Type B pancreatic cell (in vitro differentiated cells): ENCODE measurements at regions not wholly inside any gene's neighbourhood (a gene's known extent, or its start where the extent isn't known, plus 50 kb on each side); places are given as distances from the start of the nearest gene placed in this dataset.

Source experiments
- DNase-seq: peaks from one replicate; pipeline ENCODE4 v3.0.0; 2021; ENCODE audit warnings: mixed read lengths; ENCODE audit not compliant: unreplicated experiment; ENCODE audit errors: extremely low spot score
- H3K27ac Mint-ChIP-seq: 2 replicates; pipeline ENCODE4 v1.8.0; 2021; ENCODE audit warnings: mild to moderate bottlenecking, mixed read lengths
- H3K27me3 Mint-ChIP-seq: 2 replicates; pipeline ENCODE4 v1.8.0; 2021; ENCODE audit warnings: mixed read lengths
- H3K36me3 Mint-ChIP-seq: 2 replicates; pipeline ENCODE4 v1.8.0; 2021; ENCODE audit warnings: mixed read lengths
- H3K4me1 Mint-ChIP-seq: one replicate; pipeline ENCODE4 v1.8.0; 2021; ENCODE audit warnings: mixed read lengths; ENCODE audit not compliant: unreplicated experiment
- H3K4me3 Mint-ChIP-seq: 2 replicates; pipeline ENCODE4 v1.8.0; 2021; ENCODE audit warnings: mild to moderate bottlenecking, mixed read lengths
- H3K9me3 Mint-ChIP-seq: 2 replicates; pipeline ENCODE4 v1.8.0; 2021; ENCODE audit warnings: mixed read lengths
- CTCF ChIP-seq: fragments of 200-600 bp; sonication (generic); conservative IDR thresholded peaks from 2 replicates; pipeline ENCODE4 v1.5.0; 2021; ENCODE audit warnings: antibody characterized with exemption, mild to moderate bottlenecking

GRCh38 chr1:29597861-29598260 lies 361.5 kb downstream of the PTPRU start:
- peaks cover 14% of the 10 kb centered on the region for H3K27me3 Mint-ChIP-seq
- peaks cover 3% of the 10 kb centered on the region for H3K4me1 Mint-ChIP-seq
- H3K27ac Mint-ChIP-seq: no peak overlapping the region
- no peaks in the 10 kb centered on the region for H3K9me3 Mint-ChIP-seq
- TF ChIP-seq CTCF: no peak
- no peak overlapping the region for H3K4me3 Mint-ChIP-seq
- no peak for DNase-seq
- H3K36me3 Mint-ChIP-seq: no peaks in the 10 kb centered on the region

GRCh38 chr1:29593601-29594382 lies 357.5 kb downstream of the PTPRU start:
- no peak overlapping the region for H3K4me3 Mint-ChIP-seq
- TF ChIP-seq CTCF: no peak
- H3K27ac Mint-ChIP-seq: no peak overlapping the region
- peaks cover 13% of the 10 kb centered on the region for H3K27me3 Mint-ChIP-seq
- DNase-seq: peak; percentile 47
- H3K9me3 Mint-ChIP-seq: no peaks in the 10 kb centered on the region
- H3K4me1 Mint-ChIP-seq: peaks cover 10% of the 10 kb centered on the region
- H3K36me3 Mint-ChIP-seq: no peaks in the 10 kb centered on the region

- no peak overlapping the region for H3K27ac Mint-ChIP-seq
- H3K4me3 Mint-ChIP-seq: no peak overlapping the region
- peak; percentile 47 for DNase-seq
- H3K36me3 Mint-ChIP-seq: no peaks in the 10 kb centered on the region
- H3K27me3 Mint-ChIP-seq: peaks cover 19% of the 10 kb centered on the region
- H3K4me1 Mint-ChIP-seq: peaks cover 10% of the 10 kb centered on the region
- no peak for TF ChIP-seq CTCF
- no peaks in the 10 kb centered on the region for H3K9me3 Mint-ChIP-seq
Measured at GRCh38 chr1:29592731-29593130, 356.4 kb downstream of the PTPRU start.

- no peak overlapping the region for H3K4me3 Mint-ChIP-seq
- no peak for TF ChIP-seq CTCF
- H3K9me3 Mint-ChIP-seq: no peaks in the 10 kb centered on the region
- H3K36me3 Mint-ChIP-seq: no peaks in the 10 kb centered on the region
- H3K27me3 Mint-ChIP-seq: peaks cover 16% of the 10 kb centered on the region
- H3K27ac Mint-ChIP-seq: no peak overlapping the region
- DNase-seq: peak; percentile 63
- H3K4me1 Mint-ChIP-seq: peaks cover 10% of the 10 kb centered on the region
Measured at GRCh38 chr1:29592261-29592615, 355.9 kb downstream of the PTPRU start.

- H3K27ac Mint-ChIP-seq: no peak overlapping the region
- no peaks in the 10 kb centered on the region for H3K36me3 Mint-ChIP-seq
- H3K9me3 Mint-ChIP-seq: no peaks in the 10 kb centered on the region
- H3K4me1 Mint-ChIP-seq: peaks cover 10% of the 10 kb centered on the region
- peak; percentile 15 for DNase-seq
- no peak overlapping the region for H3K4me3 Mint-ChIP-seq
- peaks cover 13% of the 10 kb centered on the region for H3K27me3 Mint-ChIP-seq
- TF ChIP-seq CTCF: no peak
Measured at GRCh38 chr1:29591601-29592260, 355.4 kb downstream of the PTPRU start.
